ENCODE measurements at regions not wholly inside any gene's neighbourhood (a gene's known extent, or its start where the extent isn't known, plus 50 kb on each side); places are given as distances from the start of the nearest gene placed in this dataset.

- Histone ChIP-seq H3K4me1 (no peaks in the 10 kb centered on the region), H3K27me3 (no peaks in the 10 kb centered on the region), H3K9me3 (no peaks in the 10 kb centered on the region), H3K4me3 (no peak overlapping the region), H3K27ac (no peak overlapping the region), H3K36me3 (no peaks in the 10 kb centered on the region)
- no peak for DNase-seq
- TF ChIP-seq, protein P1, sequence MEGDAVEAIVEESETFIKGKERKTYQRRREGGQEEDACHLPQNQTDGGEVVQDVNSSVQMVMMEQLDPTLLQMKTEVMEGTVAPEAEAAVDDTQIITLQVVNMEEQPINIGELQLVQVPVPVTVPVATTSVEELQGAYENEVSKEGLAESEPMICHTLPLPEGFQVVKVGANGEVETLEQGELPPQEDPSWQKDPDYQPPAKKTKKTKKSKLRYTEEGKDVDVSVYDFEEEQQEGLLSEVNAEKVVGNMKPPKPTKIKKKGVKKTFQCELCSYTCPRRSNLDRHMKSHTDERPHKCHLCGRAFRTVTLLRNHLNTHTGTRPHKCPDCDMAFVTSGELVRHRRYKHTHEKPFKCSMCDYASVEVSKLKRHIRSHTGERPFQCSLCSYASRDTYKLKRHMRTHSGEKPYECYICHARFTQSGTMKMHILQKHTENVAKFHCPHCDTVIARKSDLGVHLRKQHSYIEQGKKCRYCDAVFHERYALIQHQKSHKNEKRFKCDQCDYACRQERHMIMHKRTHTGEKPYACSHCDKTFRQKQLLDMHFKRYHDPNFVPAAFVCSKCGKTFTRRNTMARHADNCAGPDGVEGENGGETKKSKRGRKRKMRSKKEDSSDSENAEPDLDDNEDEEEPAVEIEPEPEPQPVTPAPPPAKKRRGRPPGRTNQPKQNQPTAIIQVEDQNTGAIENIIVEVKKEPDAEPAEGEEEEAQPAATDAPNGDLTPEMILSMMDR (IDR thresholded peaks at IDR 0.05): no peak
- ATAC-seq: no peak
- intact Hi-C loops (cut with DNase I): no loop called here
Measured at GRCh38 chr9:29044959-29045358, 1471.7 kb upstream of the C9orf72 start.

DNA sequence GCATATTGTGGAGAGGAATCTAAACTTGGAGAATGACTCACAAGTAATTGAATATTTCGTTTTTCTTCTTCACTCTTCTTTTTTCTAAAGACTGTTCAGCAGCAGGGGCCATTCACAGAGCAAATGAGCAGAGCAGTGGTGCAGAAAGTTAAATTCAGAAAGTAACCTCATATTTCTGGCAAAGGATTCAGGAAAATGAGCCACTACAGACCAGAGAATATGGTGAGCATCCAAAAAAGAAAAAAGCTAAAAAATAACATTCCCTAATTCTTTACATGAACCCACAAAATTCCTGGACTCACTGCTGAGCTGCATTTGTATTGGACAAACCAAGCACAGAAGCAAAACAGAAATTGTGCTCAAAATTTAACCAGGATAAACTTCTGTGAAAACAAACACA, 1486.8 kb upstream of the C9orf72 start:
- intact Hi-C loops (cut with DNase I): no loop called here
- no peaks in the 10 kb centered on the region for H3K27me3 ChIP-seq
- no peaks in the 10 kb centered on the region for H3K4me1 ChIP-seq
- no peak overlapping the region for H3K27ac ChIP-seq
- no peak for DNase-seq
- peaks cover 0 to 6% of the 10 kb centered on the region in 2 donors for H3K9me3 ChIP-seq
- TF ChIP-seq, protein P1 (IDR thresholded peaks at IDR 0.05): no peak
- no peak overlapping the region for H3K4me3 ChIP-seq
- no peaks in the 10 kb centered on the region for H3K36me3 ChIP-seq
- no peak for ATAC-seq

GRCh38 chr9:29062446-29062845, 1489.2 kb upstream of the C9orf72 start:
- no peak for DNase-seq
- Histone ChIP-seq H3K4me3 (no peak overlapping the region), H3K36me3 (no peaks in the 10 kb centered on the region), H3K9me3 (no peaks in the 10 kb centered on the region), H3K4me1 (no peaks in the 10 kb centered on the region), H3K27ac (no peak overlapping the region), H3K27me3 (no peaks in the 10 kb centered on the region)
- TF ChIP-seq, protein P1 (IDR thresholded peaks at IDR 0.05): no peak
- intact Hi-C loops (cut with DNase I): no loop called here
- no peak for ATAC-seq

GRCh38 chr9:29063031-29063430, 1489.8 kb upstream of the C9orf72 start:
- Histone ChIP-seq H3K9me3 (no peaks in the 10 kb centered on the region), H3K4me3 (no peak overlapping the region), H3K4me1 (no peaks in the 10 kb centered on the region), H3K27me3 (no peaks in the 10 kb centered on the region), H3K36me3 (no peaks in the 10 kb centered on the region), H3K27ac (no peak overlapping the region)
- DNase-seq (no peak), ATAC-seq (no peak)
- intact Hi-C loops (cut with DNase I): no loop called here
- TF ChIP-seq, protein P1 (IDR thresholded peaks at IDR 0.05): no peak

- Histone ChIP-seq H3K4me1 (no peaks in the 10 kb centered on the region), H3K36me3 (no peaks in the 10 kb centered on the region), H3K27me3 (no peaks in the 10 kb centered on the region), H3K4me3 (no peak overlapping the region), H3K27ac (no peak overlapping the region), H3K9me3 (no peaks in the 10 kb centered on the region)
- intact Hi-C loops (cut with DNase I): no loop called here
- DNase-seq (no peak), ATAC-seq (no peak)
- TF ChIP-seq, protein P1 (IDR thresholded peaks at IDR 0.05): no peak
Measured at GRCh38 chr9:29066141-29066640, 1492.9 kb upstream of the C9orf72 start.
